ENCODE measurements at regions not wholly inside any gene's neighbourhood (a gene's known extent, or its start where the extent isn't known, plus 50 kb on each side); places are given as distances from the start of the nearest gene placed in this dataset.

- no peak for TF ChIP-seq CTCF (IDR thresholded peaks at IDR 0.05; ENCODE audit: insufficient read depth, low read depth, low read length, missing control alignments)
- no peak for DNase-seq (ENCODE audit: low read depth)
- H3K4me3 ChIP-seq (ENCODE audit: low read length): no peak overlapping the region
Observed at GRCh38 chr14:38838049-38838978, 264.7 kb downstream of the SEC23A start.

GRCh38 chr14:38837343-38838048 lies 265.5 kb downstream of the SEC23A start:
- TF ChIP-seq CTCF (IDR thresholded peaks at IDR 0.05; ENCODE audit: insufficient read depth, low read depth, low read length, missing control alignments): no peak

GRCh38 chr14:38836539-38836938 lies 266.5 kb downstream of the SEC23A start:
- no peak overlapping the region for H3K4me3 ChIP-seq (ENCODE audit: low read length)
- TF ChIP-seq CTCF (IDR thresholded peaks at IDR 0.05; ENCODE audit: insufficient read depth, low read depth, low read length, missing control alignments): no peak
- no peak for DNase-seq (ENCODE audit: low read depth)

More at GRCh38 chr14:38837343-38838048, 265.5 kb downstream of the SEC23A start:
- H3K4me3 ChIP-seq (ENCODE audit: low read length): no peak overlapping the region
- DNase-seq (ENCODE audit: low read depth): no peak

GRCh38 chr14:38835874-38836273 lies 267.2 kb downstream of the SEC23A start:
- H3K4me3 ChIP-seq (ENCODE audit: low read length): no peak overlapping the region
- DNase-seq (ENCODE audit: low read depth): no peak
- TF ChIP-seq CTCF (IDR thresholded peaks at IDR 0.05; ENCODE audit: insufficient read depth, low read depth, low read length, missing control alignments): no peak

DNA sequence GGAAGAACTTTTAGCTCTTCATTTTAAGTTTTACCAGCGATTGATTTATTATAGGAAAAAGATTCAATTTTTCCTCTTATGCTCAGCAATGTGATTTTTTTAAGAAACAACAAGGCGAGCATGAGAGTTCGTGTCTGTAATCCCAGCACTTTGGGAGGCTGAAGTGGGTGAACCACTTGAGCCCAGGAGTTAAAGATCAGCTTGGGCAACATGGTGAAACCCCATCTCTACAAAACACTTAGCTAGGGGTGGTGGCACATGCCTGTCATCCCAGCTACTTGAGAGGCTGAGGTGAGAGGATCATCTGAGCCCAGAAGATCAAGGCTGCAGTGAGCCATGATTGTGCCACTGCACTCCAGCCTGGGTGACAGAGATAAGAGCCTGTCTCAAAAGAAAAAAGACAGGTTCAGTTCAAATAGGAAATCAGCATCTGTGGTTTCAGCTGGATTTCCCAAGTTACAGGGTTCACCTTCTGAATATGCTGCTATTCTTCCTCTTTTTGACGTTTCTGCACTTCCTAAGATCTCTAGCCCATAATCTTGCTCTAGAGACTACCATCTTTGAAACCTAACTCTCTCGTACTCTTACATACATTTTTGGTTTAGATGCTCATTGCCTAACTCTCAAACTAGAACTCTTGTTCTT lies 274.7 kb downstream of the SEC23A start:
- TF ChIP-seq CTCF (IDR thresholded peaks at IDR 0.05; ENCODE audit: insufficient read depth, low read depth, low read length, missing control alignments): no peak
- no peak overlapping the region for H3K4me3 ChIP-seq (ENCODE audit: low read length)
- no peak for DNase-seq (ENCODE audit: low read depth)

GRCh38 chr14:38824706-38825105 lies 278.3 kb downstream of the SEC23A start:
- TF ChIP-seq CTCF (IDR thresholded peaks at IDR 0.05; ENCODE audit: insufficient read depth, low read depth, low read length, missing control alignments): no peak
- no peak for DNase-seq (ENCODE audit: low read depth)

More at GRCh38 chr14:38824706-38825105, 278.3 kb downstream of the SEC23A start:
- no peak overlapping the region for H3K4me3 ChIP-seq (ENCODE audit: low read length)
